SK-N-MC (cell line): ENCODE measurements at regions not wholly inside any gene's neighbourhood (a gene's known extent, or its start where the extent isn't known, plus 50 kb on each side); places are given as distances from the start of the nearest gene placed in this dataset.

ENCODE experiments used
- EZH2 ChIP-seq: fragments of 200-600 bp; sonication (generic); IDR thresholded peaks from one replicate; pipeline ENCODE4 v1.6.1; 2017; ENCODE audit warnings: antibody characterized with exemption
- FOXP2 ChIP-seq: optimal IDR thresholded peaks from 2 replicates; pipeline ENCODE3; 2011; ENCODE audit warnings: mild to moderate bottlenecking, moderate library complexity; ENCODE audit not compliant: insufficient read depth; ENCODE audit errors: extremely low read length, control extremely low read depth
- POLR2AphosphoS5 ChIP-seq: IDR thresholded peaks from 2 replicates; pipeline ENCODE4 v1.6.1; 2012; ENCODE audit warnings: mild to moderate bottlenecking, low read depth, low read length, borderline replicate concordance

DNA sequence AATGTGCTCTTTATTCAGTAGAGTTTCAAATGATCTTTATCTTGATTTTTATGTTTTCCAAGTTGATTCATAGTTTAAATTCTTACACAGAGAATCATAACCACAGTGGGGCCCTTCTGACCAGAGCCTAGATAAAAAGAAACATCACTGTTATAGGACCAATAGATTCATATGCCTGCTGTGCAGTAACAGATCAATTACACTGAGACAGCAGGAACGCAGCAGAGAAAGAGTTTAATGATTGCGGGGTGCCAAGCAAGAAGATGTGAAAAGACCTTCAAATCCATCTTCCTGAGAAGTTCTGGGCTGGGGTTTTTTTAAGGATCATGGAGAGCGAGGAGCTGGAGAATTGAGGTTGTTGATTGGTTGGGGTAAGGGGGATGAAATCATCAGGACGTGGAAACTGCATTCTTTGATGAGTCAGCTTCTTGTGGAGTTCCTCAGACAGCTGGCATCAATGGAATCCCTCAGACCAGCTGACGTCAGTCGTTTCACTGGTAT lies 346.6 kb downstream of the TBC1D4 start:
- TF ChIP-seq POLR2AphosphoS5 (no peak), EZH2 (no peak), FOXP2 (no peak)
